G401 (cell line): ENCODE measurements at regions not wholly inside any gene's neighbourhood (a gene's known extent, or its start where the extent isn't known, plus 50 kb on each side); places are given as distances from the start of the nearest gene placed in this dataset.
"Not testable (repeated sequence)": the region's sequence is repeated elsewhere in the genome, so short reads cannot be mapped to it uniquely, and the experiment has no call there.

Source experiments
- DNase-seq: peaks from one replicate; pipeline ENCODE4 v3.0.0-alpha.2; 2015; ENCODE audit warnings: low spot score
- in situ Hi-C: cut with HindIII; loops from 2 replicates; pipeline ENCODE4 v1.10.0; 2016; ENCODE audit warnings: low sequenced_read_pairs, mixed read lengths

DNA sequence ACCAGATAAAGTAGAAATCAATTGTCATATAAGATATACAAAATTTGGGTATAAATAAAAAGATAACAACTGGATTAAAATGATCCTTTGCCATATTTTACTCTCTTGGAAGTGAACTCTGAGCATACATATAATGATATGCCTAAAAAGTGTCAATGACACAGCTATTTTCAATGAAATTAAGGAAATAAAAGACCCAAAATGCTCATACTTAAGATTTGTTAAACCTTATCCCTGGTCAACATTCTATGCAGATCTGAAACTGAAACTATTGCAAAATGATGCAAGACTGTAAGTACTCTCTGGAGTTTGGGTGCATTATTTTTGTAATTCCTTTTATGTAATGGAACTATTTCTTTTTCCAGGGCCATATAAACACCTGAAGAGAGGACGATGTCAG is 119.0 kb upstream of the SGK1 start:
- DNase-seq: no peak
- in situ Hi-C loops: no loop called here

DNA sequence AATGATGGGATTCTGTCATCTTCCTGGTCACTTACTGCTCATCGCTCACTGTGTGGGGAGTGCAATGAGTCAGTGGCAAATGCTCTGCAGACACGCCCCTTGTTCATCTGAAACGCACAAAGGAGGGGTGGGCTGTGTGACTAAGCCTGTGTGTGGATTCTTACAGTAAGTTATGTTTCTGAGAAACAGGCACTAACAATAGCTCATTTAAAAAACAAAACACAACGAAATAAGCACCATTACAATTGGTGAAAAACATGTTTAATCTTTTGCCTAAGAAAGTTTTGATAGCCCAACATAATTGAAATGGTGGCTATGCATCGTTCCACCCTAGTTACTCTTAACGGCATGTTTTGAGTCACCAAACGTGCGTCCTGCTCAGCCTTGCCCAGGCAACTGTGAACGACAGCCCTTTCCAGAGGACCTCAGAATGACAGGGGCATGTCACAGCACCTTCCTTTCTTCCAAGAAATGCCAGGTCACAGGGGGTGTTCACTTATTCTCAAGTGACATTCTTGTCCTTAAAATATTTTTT is 118.4 kb upstream of the SGK1 start:
- no peak for DNase-seq
- in situ Hi-C loops: no loop called here

DNA sequence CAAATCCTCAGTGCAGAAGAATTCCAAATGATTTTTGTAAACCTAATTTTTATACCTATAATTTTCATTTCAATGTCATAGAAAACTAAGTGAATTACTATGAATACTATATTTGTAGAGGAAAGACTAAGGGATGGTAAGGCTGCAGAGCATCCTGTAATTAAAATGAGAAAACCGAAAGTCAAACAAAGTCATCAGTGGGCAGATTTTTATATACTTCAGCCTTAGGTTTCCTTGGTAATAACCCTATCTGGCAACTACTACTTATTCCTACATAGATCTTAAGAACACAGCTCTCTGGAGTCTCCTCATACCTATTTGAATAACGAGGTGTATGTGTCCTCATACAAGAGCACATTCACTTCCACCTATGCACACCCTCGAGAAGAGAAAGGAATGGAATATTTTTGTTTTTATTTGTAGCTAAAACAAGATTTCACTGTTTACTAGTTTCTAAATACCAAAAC is 117.9 kb upstream of the SGK1 start:
- in situ Hi-C loops: no loop called here
- DNase-seq: no peak

DNA sequence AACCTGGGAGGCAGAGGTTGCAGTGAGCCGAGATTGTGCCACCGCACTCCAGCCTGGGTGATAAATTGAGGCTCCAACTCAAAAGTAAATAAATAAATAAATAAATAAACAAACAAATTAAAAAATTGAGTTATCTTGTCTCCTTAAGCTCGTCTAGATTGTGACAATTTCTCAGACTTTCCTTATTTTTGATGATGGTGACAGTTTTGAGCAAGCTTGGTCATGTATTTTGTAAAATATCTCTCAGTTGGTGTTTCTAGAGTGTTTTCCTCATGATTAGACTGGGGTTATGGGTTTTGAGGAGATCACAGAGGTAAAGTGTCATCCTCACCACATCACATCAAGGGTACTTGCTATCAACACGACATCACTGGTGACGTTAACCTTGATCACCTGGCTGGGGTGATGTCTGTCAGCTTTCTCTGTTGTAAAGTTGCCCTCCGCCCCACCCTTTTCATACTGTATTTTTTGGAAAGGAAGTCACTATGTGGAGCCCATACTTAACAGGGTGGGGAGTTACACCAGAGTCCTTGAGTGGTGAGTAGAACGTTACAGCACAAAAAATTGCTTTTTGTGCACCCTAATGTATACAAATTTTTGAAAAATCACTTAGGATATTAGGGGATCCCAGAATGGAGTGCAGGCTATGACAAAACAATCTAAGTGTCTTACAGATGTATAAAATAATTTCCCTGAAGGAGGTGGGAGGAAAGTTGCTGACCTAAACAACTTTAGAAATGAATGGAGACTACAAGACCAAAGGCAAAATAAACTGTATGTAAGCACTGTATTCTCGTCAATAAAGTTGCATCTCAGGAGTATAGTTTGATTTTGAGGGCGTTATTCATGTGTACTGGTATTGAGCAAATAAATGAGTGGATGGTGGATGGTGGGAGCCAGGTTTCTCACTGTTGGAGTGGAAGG is 116.4 kb upstream of the SGK1 start:
- no peak for DNase-seq
- in situ Hi-C loops: no loop called here

DNA sequence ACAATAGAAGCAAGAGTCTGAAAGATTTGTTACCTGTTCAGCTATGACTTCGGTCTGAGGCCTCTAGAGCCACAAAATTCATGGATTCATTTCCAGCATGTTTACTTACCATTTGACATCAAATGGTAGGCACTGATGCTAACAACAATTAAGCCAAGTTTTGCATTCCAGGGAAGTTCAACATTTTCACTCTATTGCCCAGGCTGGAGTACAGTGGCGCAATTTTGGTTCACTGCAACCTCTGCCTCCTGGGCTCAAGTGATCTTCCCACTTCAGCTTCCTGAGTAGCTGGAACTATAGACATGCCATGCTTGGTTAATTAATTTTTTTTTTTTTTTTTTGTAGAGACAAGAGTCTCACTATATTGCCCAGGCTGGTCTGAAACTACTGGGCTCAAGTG is 114.1 kb upstream of the SGK1 start:
- in situ Hi-C loops: no loop called here
- no peak for DNase-seq

DNA sequence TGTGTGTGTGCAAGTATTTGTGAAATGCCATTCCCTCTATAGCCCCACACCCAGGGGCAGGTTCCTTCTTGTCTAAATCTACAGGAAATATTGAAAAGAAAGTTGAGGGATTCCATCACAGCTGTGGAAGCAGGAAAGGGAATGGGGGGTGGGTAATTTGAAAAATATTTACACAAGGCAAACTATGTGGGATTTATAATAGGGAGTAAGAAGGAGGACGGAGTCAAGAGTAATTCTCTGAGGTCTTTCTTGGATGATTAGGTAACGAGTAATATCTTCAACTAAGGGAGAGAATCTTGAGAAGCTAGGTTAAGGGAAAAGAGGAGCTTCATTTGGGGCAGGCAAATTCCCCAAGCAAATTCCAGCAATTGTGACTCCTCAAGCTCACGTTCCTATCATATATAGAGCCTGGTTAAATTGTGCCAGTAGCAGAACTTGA is 113.5 kb upstream of the SGK1 start:
- in situ Hi-C loops: no loop called here
- no peak for DNase-seq

DNA sequence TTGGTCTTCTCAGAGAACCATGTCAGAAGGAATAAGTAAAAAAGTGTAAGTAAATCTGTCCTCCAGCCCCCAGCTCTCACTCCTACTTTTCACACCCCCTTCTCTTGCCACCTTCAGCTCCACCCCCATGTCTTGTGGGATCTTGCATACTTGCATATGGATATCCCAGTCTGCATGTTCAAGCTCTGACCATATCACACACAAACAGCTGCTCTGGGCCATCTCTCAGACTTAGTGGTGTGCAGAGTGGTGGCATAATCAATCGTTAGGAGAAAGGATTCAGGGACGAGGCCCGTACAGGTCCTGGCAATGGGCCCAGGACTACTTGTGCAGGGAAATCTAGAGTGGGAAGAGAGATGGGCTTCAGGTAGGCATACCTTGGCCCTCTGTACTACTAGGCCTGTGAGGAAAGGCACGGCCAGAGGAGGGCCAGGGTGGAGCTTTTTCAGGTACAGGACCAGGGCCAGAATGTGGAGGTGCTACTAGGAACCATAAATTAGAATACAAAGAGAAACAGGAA is 112.0 kb upstream of the SGK1 start:
- no peak for DNase-seq
- in situ Hi-C loops: no loop called here

DNA sequence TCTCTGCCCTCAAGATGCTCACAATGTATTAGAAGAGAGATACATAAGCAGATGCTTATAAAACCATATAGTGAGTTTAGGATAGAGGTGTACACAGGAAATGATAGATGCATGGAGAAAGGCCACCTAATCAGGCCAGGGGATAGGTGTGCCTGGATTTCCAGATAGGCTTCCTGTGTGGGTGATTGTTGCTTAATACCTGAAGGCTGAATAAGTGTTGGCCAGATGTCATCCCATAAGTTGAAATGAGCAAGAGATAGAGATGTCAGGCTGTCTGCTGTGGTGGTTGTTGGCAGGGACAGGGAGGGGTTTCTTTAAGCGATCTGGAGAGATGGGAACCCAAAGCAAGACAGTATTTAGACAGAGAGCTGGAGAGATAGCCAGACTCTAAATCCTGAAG is 109.8 kb upstream of the SGK1 start:
- DNase-seq: no peak
- in situ Hi-C loops: no loop called here

DNA sequence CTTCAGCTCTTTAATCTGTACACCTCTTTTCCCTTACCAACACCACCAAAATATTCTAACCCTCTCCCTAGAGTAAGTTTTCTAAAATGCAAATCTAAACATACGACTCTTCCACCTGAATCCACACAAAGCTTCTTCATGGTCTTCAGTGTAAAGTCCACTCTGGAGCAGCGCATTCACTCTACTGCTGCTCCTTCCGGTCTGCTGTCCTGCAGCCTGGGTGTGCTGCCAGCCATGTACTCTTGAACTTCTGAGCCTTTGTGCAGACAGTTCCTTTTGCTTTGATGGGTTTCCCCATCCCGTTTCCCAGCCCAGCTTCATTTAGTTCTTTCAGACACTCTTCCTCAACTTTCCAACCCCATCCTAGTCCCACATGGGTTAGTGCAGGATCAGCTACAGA is 108.7 kb upstream of the SGK1 start:
- no peak for DNase-seq
- in situ Hi-C loops: no loop called here

DNA sequence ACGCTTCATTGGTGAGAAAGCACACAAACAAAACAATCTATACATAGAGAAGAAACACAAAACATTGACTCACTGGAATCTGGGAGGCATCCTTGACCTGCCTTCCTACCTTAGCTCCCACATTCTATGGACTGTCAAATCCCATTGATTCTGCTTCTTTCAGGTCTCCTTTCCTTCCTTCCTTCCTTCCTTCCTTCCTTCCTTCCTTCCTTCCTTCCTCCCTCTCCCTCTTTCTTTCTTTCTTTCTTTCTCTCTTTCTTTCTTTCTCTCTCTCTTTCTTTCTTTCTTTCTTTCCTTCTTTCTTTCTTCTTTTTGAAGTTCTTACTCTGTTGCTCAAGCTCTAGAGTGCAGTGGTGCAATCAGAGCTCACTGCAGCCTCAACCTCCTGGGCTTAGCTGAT is 108.0 kb upstream of the SGK1 start:
- in situ Hi-C loops, DNase-seq: not testable (repeated sequence)

DNA sequence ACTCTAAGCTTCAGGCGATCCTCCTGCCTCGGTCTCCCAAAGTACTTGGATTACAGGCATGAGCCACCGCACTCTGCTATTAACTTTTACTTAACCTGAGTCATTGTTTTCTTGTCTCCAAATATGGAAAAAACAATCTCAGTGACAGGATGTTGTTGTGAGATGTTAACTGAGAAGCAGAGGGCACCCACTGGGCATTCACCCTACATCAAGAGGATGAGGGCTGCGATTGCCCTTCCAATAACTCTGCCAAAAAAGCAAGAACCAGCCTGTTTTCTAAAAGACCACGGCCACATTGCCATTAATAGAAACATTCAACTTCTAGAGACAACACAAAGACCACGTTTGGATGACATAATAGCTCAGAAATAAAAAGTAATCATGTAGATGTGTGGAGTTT is 107.6 kb upstream of the SGK1 start:
- DNase-seq: no peak
- in situ Hi-C loops: no loop called here

DNA sequence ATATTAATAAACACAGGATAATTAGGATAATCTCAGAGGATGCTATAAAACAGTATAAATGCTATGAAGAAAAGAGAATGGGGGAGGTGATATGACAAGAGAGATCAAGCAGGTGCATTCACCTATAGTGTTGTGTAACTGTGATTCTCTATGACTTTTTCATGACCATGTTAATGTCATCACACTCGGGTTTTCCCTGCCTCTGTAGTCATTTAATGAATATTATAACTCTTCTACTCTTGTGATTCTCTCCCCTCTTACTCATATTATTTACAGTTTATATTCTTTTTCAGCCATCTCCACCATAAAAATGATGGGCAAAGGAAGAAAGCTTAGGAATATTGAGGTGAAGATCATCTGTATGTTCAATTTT is 106.9 kb upstream of the SGK1 start:
- in situ Hi-C loops: no loop called here
- no peak for DNase-seq

DNA sequence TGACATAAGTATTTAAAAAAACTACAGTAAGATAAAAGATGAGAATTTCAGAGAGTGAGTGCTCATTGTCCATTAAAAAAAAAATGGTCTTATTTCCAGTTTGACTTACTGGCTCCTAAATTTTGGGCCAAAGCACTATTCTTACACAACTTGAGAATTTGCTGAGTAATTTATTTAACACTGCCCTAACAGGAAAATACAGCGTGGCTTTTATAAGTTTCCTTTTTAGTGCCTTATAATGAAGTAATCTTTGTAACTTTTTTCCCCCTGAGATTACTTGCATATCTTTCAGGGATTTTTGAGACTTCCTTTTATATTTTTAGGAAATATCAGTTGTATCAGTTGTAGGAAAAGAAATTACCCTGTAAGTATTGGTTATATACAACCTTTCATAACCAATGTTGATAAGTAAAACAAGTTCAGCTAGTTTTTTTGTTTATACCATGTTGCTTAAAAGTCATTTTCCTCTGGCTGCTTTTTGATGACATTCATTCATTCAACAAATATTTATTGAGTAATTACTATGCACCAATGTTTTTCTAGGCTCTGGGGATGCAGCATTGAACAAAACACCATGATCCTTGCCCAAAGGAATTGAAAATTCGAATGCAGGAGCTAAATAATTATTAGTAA is 106.4 kb upstream of the SGK1 start:
- DNase-seq: no peak
- in situ Hi-C loops: no loop called here

DNA sequence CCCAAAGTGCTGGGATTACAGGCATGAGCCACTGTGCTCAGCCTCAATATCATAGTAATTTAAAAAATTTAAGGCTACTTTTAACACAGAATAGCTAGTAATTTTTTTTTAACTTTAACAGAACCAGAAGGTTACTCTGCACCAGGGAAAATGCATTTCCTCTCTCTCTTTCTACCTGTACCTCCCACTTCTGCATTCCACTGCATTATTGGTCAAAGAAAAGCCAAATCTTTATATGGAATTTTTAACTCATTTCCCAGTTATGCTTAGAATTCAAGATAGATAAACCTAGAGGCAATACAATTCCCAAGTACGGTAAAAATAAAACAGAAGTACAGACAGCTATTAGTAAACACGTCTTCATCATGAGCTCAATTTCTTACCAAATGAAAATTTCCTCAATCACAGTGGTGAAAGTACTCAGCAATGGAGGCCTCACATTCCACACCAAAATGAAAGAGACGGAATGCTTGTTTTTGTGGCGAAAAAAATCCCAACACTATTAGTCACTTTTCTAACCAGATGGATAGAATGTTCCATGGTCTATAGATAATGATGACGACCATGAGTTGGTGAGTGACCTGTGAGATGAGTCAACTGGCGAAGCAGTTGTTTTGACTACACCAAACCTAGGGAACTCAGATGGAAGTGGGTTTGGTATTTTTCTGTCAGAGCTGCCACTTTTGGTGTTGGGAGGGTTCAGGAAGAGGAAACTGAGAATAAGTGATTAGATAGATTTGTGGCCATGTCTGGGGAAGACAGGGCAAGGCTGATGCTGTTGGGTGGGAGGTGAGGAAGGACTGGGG is 104.7 kb upstream of the SGK1 start:
- in situ Hi-C loops: no loop called here
- DNase-seq: no peak

DNA sequence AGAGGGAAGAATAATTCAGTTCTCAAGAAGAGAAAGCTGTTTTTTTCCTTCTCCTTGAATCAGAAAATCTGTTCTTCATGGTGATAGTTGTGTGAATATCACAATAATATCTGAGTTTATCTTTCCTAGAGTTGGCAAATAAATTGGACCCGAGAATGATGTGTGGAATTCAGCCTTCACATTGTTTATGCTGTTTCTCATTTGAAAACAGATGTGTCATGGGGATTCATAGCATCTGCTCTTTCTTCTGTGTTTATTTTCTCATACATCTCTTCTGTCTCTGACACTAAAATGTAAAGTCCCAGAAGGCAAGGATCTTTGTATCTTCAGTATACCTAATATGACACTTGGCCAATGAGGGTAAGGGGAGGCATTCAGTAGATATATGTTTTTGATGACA is 103.6 kb upstream of the SGK1 start:
- DNase-seq: no peak

DNA sequence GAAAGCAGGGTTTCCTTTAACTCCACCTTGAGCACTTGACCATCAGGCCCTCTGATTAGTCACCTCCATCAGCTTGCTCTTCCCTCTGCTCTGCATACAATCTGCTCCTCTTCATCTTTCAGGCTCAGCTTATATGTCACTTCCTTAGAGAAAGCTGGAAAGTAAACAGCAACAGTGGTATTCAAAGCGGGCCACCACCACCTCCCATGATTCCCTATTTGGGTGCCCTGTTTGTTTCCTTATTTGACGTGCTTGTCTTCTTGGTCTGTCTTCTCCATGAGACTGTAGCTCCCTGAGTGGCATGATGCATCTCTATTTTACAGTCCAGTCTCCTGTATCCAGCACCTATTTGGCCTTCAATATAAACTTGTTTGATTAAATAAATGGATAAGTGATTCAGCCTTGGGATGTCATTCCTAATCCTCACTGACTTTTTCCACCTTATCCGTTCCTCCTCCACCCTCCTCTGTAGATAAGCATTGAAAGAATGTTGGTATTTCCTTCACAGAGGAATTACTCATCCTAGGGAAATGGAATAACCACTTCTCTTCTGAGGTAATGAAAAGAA is 102.8 kb upstream of the SGK1 start:
- in situ Hi-C loops: no loop called here
- DNase-seq: no peak

More for the DNA sequence above, 103.6 kb upstream of the SGK1 start:
- in situ Hi-C loops: no loop called here

DNA sequence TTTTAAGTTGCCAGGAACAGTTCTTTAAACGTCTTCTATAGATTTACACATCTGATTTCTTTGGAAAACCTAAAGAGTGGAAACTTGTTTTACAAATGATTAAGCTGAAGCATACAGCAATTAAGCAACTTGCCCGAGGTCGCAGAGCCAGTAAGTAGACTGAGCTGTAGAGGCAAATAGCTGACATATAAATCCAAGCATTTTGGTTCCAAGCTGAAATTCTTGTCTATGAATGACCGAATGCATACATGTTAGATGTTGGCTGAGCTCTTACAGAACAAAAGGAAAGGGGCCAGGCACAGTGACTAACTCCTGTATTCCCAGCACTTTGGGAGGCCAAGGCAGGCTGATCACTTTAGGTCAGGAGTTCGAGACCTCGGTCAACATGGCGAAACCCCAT is 101.8 kb upstream of the SGK1 start:
- in situ Hi-C loops: no loop called here
- no peak for DNase-seq

DNA sequence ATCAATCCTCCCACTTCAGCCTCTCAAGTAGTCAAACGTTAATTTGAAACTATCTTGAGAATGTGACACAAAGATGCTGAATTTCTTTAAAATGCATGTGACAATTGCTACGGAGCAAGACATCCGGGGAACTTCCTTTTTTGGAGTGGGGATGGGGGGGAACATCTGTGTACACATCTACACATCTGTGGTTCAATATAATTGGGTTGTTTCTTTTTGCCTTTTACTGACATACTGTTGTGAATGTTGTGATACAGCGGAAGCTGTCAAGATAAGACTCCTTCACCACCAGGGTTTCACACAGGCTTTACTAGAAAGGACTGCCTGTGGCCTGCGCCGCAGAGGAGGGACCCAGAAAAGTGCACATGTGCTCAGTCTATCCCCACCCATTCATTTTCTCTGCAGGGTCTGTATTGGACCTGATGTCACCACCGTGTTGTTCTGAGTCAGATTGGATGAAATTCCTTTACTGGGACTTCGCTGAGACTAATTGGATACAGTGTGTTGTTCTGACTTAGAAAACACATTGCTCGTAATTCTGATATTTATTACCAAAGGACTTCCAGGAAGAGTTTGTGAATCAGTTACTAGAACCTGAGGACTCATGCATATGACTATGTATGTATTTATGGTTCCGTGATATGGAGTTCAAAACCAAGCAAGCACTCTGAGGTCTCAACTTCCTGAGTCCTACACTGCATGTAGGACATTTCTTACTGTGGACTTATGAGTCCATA is 98.7 kb upstream of the SGK1 start:
- no peak for DNase-seq
- in situ Hi-C loops: no loop called here

DNA sequence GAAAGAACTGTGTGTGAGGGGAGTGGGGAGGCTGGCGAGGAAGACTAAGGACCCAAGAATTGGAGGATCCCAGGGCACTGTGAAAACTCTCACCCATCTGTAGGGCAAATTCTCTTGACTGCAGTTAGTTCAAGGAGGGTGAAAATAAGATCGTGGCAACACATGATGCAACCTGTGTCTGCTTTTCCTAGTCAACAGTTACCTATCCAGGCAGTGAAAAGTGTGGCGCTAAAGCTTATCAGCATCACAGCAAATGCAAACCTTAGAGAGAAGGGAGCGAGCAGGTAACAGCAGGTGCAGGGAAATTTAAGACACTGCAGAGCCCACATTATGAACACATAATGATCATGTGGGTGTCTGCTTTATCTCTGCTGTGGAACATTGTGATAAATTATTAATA is 97.7 kb upstream of the SGK1 start:
- in situ Hi-C loops: no loop called here

More for the DNA sequence above, 97.7 kb upstream of the SGK1 start:
- DNase-seq: no peak
